OCI-LY7 (cell line): ENCODE measurements at regions not wholly inside any gene's neighbourhood (a gene's known extent, or its start where the extent isn't known, plus 50 kb on each side); places are given as distances from the start of the nearest gene placed in this dataset.

Experiments
- EZH2phosphoT487 ChIP-seq: fragments of 200-600 bp; sonication (generic); IDR thresholded peaks from 2 replicates; pipeline ENCODE4 v1.6.1; 2018; ENCODE audit warnings: low read depth, borderline replicate concordance, mild to moderate bottlenecking, mixed run types, antibody characterized with exemption, low read length, moderate library complexity, mixed read lengths
- TF ChIP-seq, protein P1 (sequence below): fragments of 200-600 bp; sonication (generic); conservative IDR thresholded peaks from 2 replicates; pipeline ENCODE4 v1.5.1; 2014; ENCODE audit warnings: mild to moderate bottlenecking, antibody characterized with exemption, low read length, moderate library complexity, mixed read lengths

DNA sequence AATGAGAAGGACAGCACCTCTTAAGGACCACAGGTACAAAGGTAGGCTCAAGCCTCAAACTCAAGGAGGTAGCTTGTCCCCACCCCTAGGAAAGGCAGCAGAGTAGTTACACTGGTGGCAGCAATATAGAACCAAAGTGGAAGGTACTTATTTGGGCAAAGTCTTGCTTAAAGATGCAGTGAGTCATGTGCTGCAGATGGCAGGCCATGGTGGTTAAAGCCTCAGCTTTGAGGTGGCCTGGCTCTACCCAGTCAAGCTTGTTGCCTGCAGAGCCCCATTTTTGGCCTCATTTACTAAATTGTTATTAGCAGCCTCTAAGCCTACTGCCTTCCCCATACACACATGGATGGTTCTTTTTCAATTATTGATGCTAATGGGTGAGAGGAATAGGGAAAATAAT, 146.0 kb downstream of the ELOVL4 start:
- TF ChIP-seq, protein P1, sequence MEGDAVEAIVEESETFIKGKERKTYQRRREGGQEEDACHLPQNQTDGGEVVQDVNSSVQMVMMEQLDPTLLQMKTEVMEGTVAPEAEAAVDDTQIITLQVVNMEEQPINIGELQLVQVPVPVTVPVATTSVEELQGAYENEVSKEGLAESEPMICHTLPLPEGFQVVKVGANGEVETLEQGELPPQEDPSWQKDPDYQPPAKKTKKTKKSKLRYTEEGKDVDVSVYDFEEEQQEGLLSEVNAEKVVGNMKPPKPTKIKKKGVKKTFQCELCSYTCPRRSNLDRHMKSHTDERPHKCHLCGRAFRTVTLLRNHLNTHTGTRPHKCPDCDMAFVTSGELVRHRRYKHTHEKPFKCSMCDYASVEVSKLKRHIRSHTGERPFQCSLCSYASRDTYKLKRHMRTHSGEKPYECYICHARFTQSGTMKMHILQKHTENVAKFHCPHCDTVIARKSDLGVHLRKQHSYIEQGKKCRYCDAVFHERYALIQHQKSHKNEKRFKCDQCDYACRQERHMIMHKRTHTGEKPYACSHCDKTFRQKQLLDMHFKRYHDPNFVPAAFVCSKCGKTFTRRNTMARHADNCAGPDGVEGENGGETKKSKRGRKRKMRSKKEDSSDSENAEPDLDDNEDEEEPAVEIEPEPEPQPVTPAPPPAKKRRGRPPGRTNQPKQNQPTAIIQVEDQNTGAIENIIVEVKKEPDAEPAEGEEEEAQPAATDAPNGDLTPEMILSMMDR = no peak
- TF ChIP-seq EZH2phosphoT487 = no peak
